GM18870 (cell line): ENCODE measurements at regions not wholly inside any gene's neighbourhood (a gene's known extent, or its start where the extent isn't known, plus 50 kb on each side); places are given as distances from the start of the nearest gene placed in this dataset.
"Not testable (repeated sequence)": the region's sequence is repeated elsewhere in the genome, so short reads cannot be mapped to it uniquely, and the experiment has no call there.

Experiments
- ATAC-seq: cut with Tn5 transposase; IDR thresholded peaks from one replicate; pipeline ENCODE4 v1.9.1; 2021; ENCODE audit warnings: moderate library complexity; ENCODE audit not compliant: unreplicated experiment

DNA sequence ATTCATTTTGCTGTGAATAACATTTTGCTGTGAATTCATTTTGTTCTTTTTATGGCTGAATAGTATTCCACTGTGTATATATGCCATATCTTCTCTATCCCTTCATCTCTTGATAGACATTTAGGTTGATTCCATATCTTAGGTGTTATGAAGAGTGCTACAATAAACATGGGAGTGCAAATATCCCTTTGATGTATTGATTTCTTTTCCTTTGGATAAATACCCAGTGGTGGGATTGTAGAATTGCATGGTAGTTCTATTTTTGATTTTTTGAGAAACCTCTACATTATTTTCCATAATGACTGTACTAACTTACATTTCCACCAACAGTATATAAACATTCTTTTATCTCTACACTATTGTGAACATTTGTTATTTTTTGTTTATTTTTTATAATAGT, 555.9 kb downstream of the PDHA2 start:
- no peak for ATAC-seq

DNA sequence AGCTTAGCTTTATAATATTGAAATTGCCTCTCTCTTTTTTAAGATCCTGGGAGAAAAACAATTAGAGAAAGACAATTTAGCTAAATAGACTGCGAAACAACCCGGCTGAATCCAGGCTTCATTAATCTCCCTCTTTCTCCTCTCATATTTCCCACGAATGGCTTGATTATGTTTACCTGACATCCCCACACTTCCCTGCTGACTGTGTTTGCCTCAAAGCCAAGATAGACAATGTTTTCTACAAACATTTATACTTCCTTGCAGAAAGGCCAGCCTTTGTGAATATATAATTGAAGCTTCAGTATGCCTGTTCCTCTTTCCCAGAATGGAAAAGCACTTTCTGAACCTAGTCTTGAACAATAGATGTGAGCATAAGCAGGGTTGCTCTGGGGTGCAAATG, 566.8 kb downstream of the PDHA2 start:
- ATAC-seq, result no peak

DNA sequence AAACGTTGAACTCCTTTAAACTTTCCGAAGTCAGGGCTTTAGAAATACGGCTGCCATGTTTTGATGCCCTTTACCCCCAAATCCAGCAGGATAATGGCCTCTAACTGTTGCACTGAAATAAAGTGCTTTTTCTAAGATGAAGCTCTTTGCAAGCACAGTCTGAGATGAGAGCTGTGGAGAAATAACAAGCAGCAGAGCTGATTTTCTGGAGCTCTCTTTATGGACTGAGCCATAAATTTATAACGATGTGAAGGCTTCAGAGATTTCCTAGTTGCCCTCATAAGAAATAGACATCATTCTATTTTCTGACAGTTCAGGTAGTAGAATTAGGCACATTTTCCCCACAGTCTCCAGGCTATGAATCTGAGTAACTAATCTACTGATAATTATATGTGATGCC, 567.3 kb downstream of the PDHA2 start:
- no peak for ATAC-seq

GRCh38 chr4:96407738-96408463, 568.0 kb downstream of the PDHA2 start:
- no peak for ATAC-seq

GRCh38 chr4:96414853-96415252, 575.0 kb downstream of the PDHA2 start:
- ATAC-seq, result not testable (repeated sequence)

- ATAC-seq, result no peak
These were observed 589.8 kb downstream of the PDHA2 start for GRCh38 chr4:96429657-96430056.

- ATAC-seq, result no peak
These were observed 591.2 kb downstream of the PDHA2 start for GRCh38 chr4:96431094-96431493.

DNA sequence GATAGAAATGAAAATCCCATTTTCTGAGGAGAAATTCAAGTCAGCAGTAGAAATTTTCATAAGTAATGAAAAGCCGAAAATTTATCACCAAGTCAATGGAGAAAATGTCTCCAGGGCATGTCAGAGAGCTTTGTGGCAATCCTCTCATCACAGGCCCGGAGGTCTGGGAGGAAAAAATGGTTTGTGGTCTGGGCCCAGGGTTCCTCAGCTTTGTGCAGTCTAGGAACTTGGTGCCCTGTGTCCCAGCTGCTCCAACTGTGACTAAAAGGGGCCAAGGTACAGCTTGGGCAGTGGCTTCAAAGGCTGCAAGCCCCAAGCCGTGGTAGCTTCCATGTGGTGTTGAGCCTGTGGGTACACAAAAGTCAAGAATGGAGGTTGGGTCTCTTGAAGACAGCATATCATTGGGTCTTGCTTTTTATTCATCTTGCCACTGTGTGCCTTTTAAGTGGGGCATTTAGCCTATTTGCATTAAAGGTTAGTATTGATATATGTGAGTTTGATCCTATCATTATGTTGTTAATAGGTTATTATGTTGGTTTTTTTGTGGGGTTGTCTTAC, 608.5 kb downstream of the PDHA2 start:
- ATAC-seq, result no peak

GRCh38 chr4:96455045-96455720, 615.3 kb downstream of the PDHA2 start:
- no peak for ATAC-seq

DNA sequence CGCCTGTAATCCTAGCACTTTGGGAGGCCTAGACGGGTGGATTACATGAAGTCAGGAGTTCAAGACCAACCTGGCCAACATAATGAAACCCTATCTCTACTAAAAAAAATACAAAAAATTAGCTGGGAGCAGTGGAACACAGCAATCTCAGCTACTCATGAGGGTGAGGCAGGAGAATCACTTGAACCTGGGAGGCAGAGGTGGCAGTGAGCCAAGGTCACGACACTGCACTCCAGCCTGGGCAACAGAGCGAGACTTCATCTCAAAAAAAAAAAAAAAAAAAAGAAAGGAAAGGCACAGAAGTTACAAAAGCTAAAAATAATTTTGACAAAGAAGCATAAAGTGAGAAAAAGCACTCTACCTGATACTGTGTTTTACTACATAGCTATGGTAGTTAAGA, 618.1 kb downstream of the PDHA2 start:
- not testable (repeated sequence) for ATAC-seq

DNA sequence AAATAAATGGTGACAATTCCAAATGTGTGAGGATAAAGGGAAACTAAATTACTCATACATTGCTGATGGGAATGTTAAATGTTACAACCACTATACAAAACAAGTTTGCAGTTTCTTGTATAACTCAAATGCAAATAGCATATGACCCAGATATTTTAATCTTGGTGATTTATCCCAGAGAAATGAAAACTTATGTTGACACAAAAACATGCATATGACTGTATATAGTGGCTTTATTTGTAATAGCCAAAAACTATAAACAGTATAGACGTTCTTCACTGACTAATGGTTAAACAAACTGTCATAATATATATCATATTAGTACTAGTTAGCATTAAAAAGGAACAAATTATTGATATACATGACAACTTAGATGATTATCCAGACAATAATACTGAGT, 619.2 kb downstream of the PDHA2 start:
- ATAC-seq, result no peak

- no peak for ATAC-seq
These were observed 625.9 kb downstream of the PDHA2 start for GRCh38 chr4:96465834-96466233.

GRCh38 chr4:96471956-96472867, 632.3 kb downstream of the PDHA2 start:
- ATAC-seq, result no peak

DNA sequence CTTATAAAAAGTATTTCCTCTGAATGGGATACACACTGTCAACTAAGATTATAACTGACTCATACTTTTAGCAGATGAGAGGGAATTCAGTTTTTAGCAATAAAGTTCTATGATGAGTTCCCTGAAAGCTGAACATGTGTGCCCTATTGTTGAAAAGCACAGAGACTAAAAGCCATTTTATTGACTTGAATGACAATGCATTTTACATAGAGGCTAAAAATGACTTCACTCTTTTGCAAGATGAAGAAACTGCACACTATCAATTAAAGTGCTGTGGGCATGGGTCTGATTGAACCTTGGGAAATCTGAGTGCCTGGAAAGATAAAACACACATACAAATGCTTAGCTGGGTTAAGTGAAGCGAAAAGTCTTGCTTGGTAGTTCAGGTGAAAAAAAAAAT, 633.4 kb downstream of the PDHA2 start:
- ATAC-seq, result no peak

GRCh38 chr4:96483308-96484030, 643.6 kb downstream of the PDHA2 start:
- ATAC-seq, result no peak

DNA sequence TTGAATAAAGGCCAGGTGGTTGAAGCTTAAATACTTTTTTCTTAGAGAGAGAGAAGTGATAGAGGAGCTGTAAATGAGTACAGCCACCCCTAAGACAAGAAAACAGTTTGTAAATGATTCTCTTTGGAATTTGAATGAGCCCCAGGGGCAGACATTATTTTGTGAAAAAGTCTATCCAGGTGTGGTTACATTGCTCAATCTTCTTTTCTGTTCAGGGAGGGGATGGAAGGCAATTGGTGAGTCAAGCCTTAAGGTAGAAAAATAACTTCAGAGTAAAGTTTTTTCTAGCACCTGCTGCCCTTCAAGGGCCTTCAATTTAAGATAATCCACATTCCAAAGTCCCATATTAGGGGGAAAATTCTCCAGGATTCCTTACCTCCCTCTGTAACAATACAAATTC, 646.7 kb downstream of the PDHA2 start:
- ATAC-seq, result no peak

- no peak for ATAC-seq
These were observed 657.7 kb downstream of the PDHA2 start for GRCh38 chr4:96497621-96498020.

DNA sequence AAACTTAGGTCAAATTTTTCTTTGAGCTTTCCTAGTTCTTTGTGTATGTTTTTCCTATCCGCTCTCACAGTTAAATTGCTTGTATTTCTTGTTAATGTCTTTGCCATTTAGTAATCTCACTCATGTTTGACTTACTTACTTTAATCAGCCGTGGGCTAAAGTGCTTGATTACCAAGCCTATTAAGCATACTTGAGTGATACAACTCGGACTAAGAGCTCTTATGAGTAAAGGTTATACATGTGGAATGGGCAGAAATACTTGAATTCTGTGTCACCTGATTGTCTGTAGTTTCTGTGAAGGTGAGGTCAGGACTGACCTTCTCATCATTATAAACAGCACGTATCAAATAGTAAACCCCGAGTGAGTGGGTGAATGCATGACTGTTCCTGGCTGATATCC, 664.5 kb downstream of the PDHA2 start:
- ATAC-seq, result no peak

GRCh38 chr4:96509039-96509741, 669.3 kb downstream of the PDHA2 start:
- no peak for ATAC-seq

- ATAC-seq, result no peak
These were observed 679.4 kb downstream of the PDHA2 start for GRCh38 chr4:96519291-96519690.
